Ishikawa (cell line): ENCODE measurements at regions not wholly inside any gene's neighbourhood (a gene's known extent, or its start where the extent isn't known, plus 50 kb on each side); places are given as distances from the start of the nearest gene placed in this dataset.

Experiments used
- CEBPB ChIP-seq: IDR thresholded peaks from 2 replicates; pipeline ENCODE4 v1.6.1; 2012
- CREB1 ChIP-seq: IDR thresholded peaks from 2 replicates; pipeline ENCODE4 v1.6.1; 2012; ENCODE audit warnings: low read depth
- EGR1 ChIP-seq: IDR thresholded peaks from 2 replicates; pipeline ENCODE4 v1.6.1; 2012
- EP300 ChIP-seq: IDR thresholded peaks from 2 replicates; pipeline ENCODE4 v1.6.1; 2012; ENCODE audit warnings: borderline replicate concordance
- FOXM1 ChIP-seq: IDR thresholded peaks from 2 replicates; pipeline ENCODE4 v1.6.1; 2012; ENCODE audit warnings: low read depth, borderline replicate concordance
- MAX ChIP-seq: IDR thresholded peaks from 2 replicates; pipeline ENCODE4 v1.6.1; 2012
- NFIC ChIP-seq: IDR thresholded peaks from 2 replicates; pipeline ENCODE4 v1.6.1; 2012
- RAD21 ChIP-seq: IDR thresholded peaks from 2 replicates; pipeline ENCODE4 v1.6.1; 2012; ENCODE audit warnings: low read depth
- REST ChIP-seq: IDR thresholded peaks from 2 replicates; pipeline ENCODE4 v1.6.1; 2012; ENCODE audit warnings: low read depth, mild to moderate bottlenecking
- TAF1 ChIP-seq: IDR thresholded peaks from 2 replicates; pipeline ENCODE4 v1.6.1; 2012; ENCODE audit warnings: low read depth, mild to moderate bottlenecking
- TCF12 ChIP-seq: IDR thresholded peaks from 2 replicates; pipeline ENCODE4 v1.6.1; 2012; ENCODE audit warnings: low read depth
- TEAD4 ChIP-seq: IDR thresholded peaks from 2 replicates; pipeline ENCODE4 v1.6.1; 2012
- USF1 ChIP-seq: IDR thresholded peaks from 2 replicates; pipeline ENCODE4 v1.6.1; 2012
- YY1 ChIP-seq: IDR thresholded peaks from 2 replicates; pipeline ENCODE4 v1.6.1; 2012; ENCODE audit warnings: low read depth
- ZBTB7A ChIP-seq: IDR thresholded peaks from 2 replicates; pipeline ENCODE4 v1.6.1; 2012; ENCODE audit warnings: low read depth

- TF ChIP-seq TAF1: no peak
- TF ChIP-seq USF1: no peak
- TF ChIP-seq ZBTB7A: no peak
- no peak for TF ChIP-seq NFIC
- no peak for TF ChIP-seq TEAD4
- no peak for TF ChIP-seq CEBPB
- TF ChIP-seq RAD21: no peak
- TF ChIP-seq YY1: no peak
- no peak for TF ChIP-seq REST
- no peak for TF ChIP-seq MAX
- TF ChIP-seq FOXM1: no peak
Measured at GRCh38 chr16:73378471-73378870, 330.5 kb upstream of the ZFHX3 start.

GRCh38 chr16:73371584-73372319 is 323.8 kb upstream of the ZFHX3 start:
- TF ChIP-seq EP300 (no peak), FOXM1 (no peak), REST (no peak), NFIC (no peak), YY1 (no peak), CREB1 (no peak), TEAD4 (no peak), ZBTB7A (no peak), RAD21 (no peak), CEBPB (no peak), TCF12 (no peak), USF1 (no peak), TAF1 (no peak), EGR1 (no peak)

GRCh38 chr16:73369851-73370250 is 321.9 kb upstream of the ZFHX3 start:
- TF ChIP-seq CEBPB (no peak), REST (no peak), MAX (no peak), ZBTB7A (no peak), EP300 (no peak), EGR1 (no peak), RAD21 (no peak), USF1 (no peak), TCF12 (no peak), CREB1 (no peak), TAF1 (no peak), TEAD4 (no peak), NFIC (no peak), FOXM1 (no peak)

- TF ChIP-seq CREB1: no peak
Measured at GRCh38 chr16:73368715-73369114, 320.8 kb upstream of the ZFHX3 start.
